ENCODE measurements at regions not wholly inside any gene's neighbourhood (a gene's known extent, or its start where the extent isn't known, plus 50 kb on each side); places are given as distances from the start of the nearest gene placed in this dataset.

GRCh38 chr4:36638273-36638811 lies 356.9 kb downstream of the DTHD1 start:
- H3K4me3 ChIP-seq (ENCODE audit: control insufficient read depth, low read depth, low read length), result no peak overlapping the region
- TF ChIP-seq CTCF (IDR thresholded peaks at IDR 0.05; ENCODE audit: control insufficient read depth, insufficient read depth, low read depth, low read length, missing control alignments), result no peak

GRCh38 chr4:36640876-36641275 lies 359.5 kb downstream of the DTHD1 start:
- H3K4me3 ChIP-seq (ENCODE audit: control insufficient read depth, low read depth, low read length), result no peak overlapping the region
- TF ChIP-seq CTCF (IDR thresholded peaks at IDR 0.05; ENCODE audit: control insufficient read depth, insufficient read depth, low read depth, low read length, missing control alignments), result no peak
- no peak for DNase-seq (ENCODE audit: low read depth)

More at GRCh38 chr4:36638273-36638811, 356.9 kb downstream of the DTHD1 start:
- DNase-seq (ENCODE audit: low read depth), result no peak

- TF ChIP-seq CTCF (IDR thresholded peaks at IDR 0.05; ENCODE audit: control insufficient read depth, insufficient read depth, low read depth, low read length, missing control alignments), result no peak
- DNase-seq (ENCODE audit: low read depth), result no peak
- no peak overlapping the region for H3K4me3 ChIP-seq (ENCODE audit: control insufficient read depth, low read depth, low read length)
Measured at GRCh38 chr4:36651253-36651652, 369.8 kb downstream of the DTHD1 start.

GRCh38 chr4:36652857-36653256 lies 371.4 kb downstream of the DTHD1 start:
- no peak overlapping the region for H3K4me3 ChIP-seq (ENCODE audit: control insufficient read depth, low read depth, low read length)
- TF ChIP-seq CTCF (IDR thresholded peaks at IDR 0.05; ENCODE audit: control insufficient read depth, insufficient read depth, low read depth, low read length, missing control alignments), result no peak
- DNase-seq (ENCODE audit: low read depth), result no peak

GRCh38 chr4:36665985-36666527 lies 384.6 kb downstream of the DTHD1 start:
- TF ChIP-seq CTCF (IDR thresholded peaks at IDR 0.05; ENCODE audit: control insufficient read depth, insufficient read depth, low read depth, low read length, missing control alignments), result no peak

GRCh38 chr4:36675436-36675835 lies 394.0 kb downstream of the DTHD1 start:
- no peak overlapping the region for H3K4me3 ChIP-seq (ENCODE audit: control insufficient read depth, low read depth, low read length)
- TF ChIP-seq CTCF (IDR thresholded peaks at IDR 0.05; ENCODE audit: control insufficient read depth, insufficient read depth, low read depth, low read length, missing control alignments), result no peak
- DNase-seq (ENCODE audit: low read depth), result no peak

More at GRCh38 chr4:36665985-36666527, 384.6 kb downstream of the DTHD1 start:
- H3K4me3 ChIP-seq (ENCODE audit: control insufficient read depth, low read depth, low read length), result no peak overlapping the region
- DNase-seq (ENCODE audit: low read depth), result no peak
